ENCODE measurements at regions not wholly inside any gene's neighbourhood (a gene's known extent, or its start where the extent isn't known, plus 50 kb on each side); places are given as distances from the start of the nearest gene placed in this dataset.

- Histone ChIP-seq H4K20me1 (ENCODE audit: control insufficient read depth, extremely low read depth, insufficient read depth, low read length) (no peaks in the 10 kb centered on the region), H3K79me2 (ENCODE audit: control insufficient read depth, insufficient read depth, low read length) (no peaks in the 10 kb centered on the region), H3K9ac (ENCODE audit: insufficient read depth, low read length) (no peak overlapping the region), H3K4me2 (ENCODE audit: extremely low read depth, insufficient read depth, low read length) (no peak overlapping the region), H3K9me3 (ENCODE audit: control insufficient read depth, insufficient read depth, low read depth, low read length) (no peaks in the 10 kb centered on the region), H3K27ac (ENCODE audit: insufficient read depth, low read length) (no peak overlapping the region), H2AFZ (ENCODE audit: low read length) (no peak overlapping the region), H3K36me3 (ENCODE audit: control insufficient read depth, insufficient read depth, low read length) (no peaks in the 10 kb centered on the region), H3K4me3 (replicated peaks in 1 of 4; ENCODE audit: control extremely low read depth in 1 of 4, insufficient read depth in 1 of 4, low read depth in 3 of 4, low read length in 4 of 4) (no peak overlapping the region), H3K27me3 (ENCODE audit: control insufficient read depth, insufficient read depth, low read length) (no peaks in the 10 kb centered on the region), H3K4me1 (ENCODE audit: control insufficient read depth, extremely low read depth, insufficient read depth, low read length) (no peaks in the 10 kb centered on the region)
- TF ChIP-seq EZH2 (IDR thresholded peaks at IDR 0.05; ENCODE audit: low read length, missing control alignments), result no peak
- TF ChIP-seq CTCF (conservative IDR thresholded peaks at IDR 0.05 in 1 of 2, IDR thresholded peaks at IDR 0.05 in 1 of 2; ENCODE audit: low read depth in 1 of 2, low read length in 2 of 2), result no peak
- DNase-seq (ENCODE audit: low read depth in 2 of 2), result peak in 1 of 2 donors; percentile 69
These were observed 199.4 kb downstream of the IRS1 start for GRCh38 chr2:226600184-226600583.

GRCh38 chr2:226589043-226589442, 210.6 kb downstream of the IRS1 start:
- Histone ChIP-seq H3K4me1 (ENCODE audit: control insufficient read depth, extremely low read depth, insufficient read depth, low read length) (peaks cover 2% of the 10 kb centered on the region), H3K9me3 (ENCODE audit: control insufficient read depth, insufficient read depth, low read depth, low read length) (no peaks in the 10 kb centered on the region), H3K79me2 (ENCODE audit: control insufficient read depth, insufficient read depth, low read length) (no peaks in the 10 kb centered on the region), H3K36me3 (ENCODE audit: control insufficient read depth, insufficient read depth, low read length) (no peaks in the 10 kb centered on the region), H2AFZ (ENCODE audit: low read length) (no peak overlapping the region), H3K27ac (ENCODE audit: insufficient read depth, low read length) (no peak overlapping the region), H3K4me3 (replicated peaks in 1 of 4; ENCODE audit: control extremely low read depth in 1 of 4, insufficient read depth in 1 of 4, low read depth in 3 of 4, low read length in 4 of 4) (no peak overlapping the region), H3K9ac (ENCODE audit: insufficient read depth, low read length) (no peak overlapping the region), H3K4me2 (ENCODE audit: extremely low read depth, insufficient read depth, low read length) (no peak overlapping the region), H3K27me3 (ENCODE audit: control insufficient read depth, insufficient read depth, low read length) (no peaks in the 10 kb centered on the region), H4K20me1 (ENCODE audit: control insufficient read depth, extremely low read depth, insufficient read depth, low read length) (no peaks in the 10 kb centered on the region)
- no peak for DNase-seq (ENCODE audit: low read depth in 2 of 2)
- TF ChIP-seq EZH2 (IDR thresholded peaks at IDR 0.05; ENCODE audit: low read length, missing control alignments), result no peak
- no peak for TF ChIP-seq CTCF (conservative IDR thresholded peaks at IDR 0.05 in 1 of 2, IDR thresholded peaks at IDR 0.05 in 1 of 2; ENCODE audit: low read depth in 1 of 2, low read length in 2 of 2)

- Histone ChIP-seq H3K9ac (ENCODE audit: insufficient read depth, low read length) (no peak overlapping the region), H3K27ac (ENCODE audit: insufficient read depth, low read length) (no peak overlapping the region), H4K20me1 (ENCODE audit: control insufficient read depth, extremely low read depth, insufficient read depth, low read length) (no peaks in the 10 kb centered on the region), H3K4me1 (ENCODE audit: control insufficient read depth, extremely low read depth, insufficient read depth, low read length) (peaks cover 9% of the 10 kb centered on the region), H3K27me3 (ENCODE audit: control insufficient read depth, insufficient read depth, low read length) (no peaks in the 10 kb centered on the region), H3K4me3 (replicated peaks in 1 of 4; ENCODE audit: control extremely low read depth in 1 of 4, insufficient read depth in 1 of 4, low read depth in 3 of 4, low read length in 4 of 4) (no peak overlapping the region), H2AFZ (ENCODE audit: low read length) (no peak overlapping the region), H3K36me3 (ENCODE audit: control insufficient read depth, insufficient read depth, low read length) (no peaks in the 10 kb centered on the region), H3K4me2 (ENCODE audit: extremely low read depth, insufficient read depth, low read length) (no peak overlapping the region), H3K79me2 (ENCODE audit: control insufficient read depth, insufficient read depth, low read length) (no peaks in the 10 kb centered on the region), H3K9me3 (ENCODE audit: control insufficient read depth, insufficient read depth, low read depth, low read length) (no peaks in the 10 kb centered on the region)
- no peak for DNase-seq (ENCODE audit: low read depth in 2 of 2)
- no peak for TF ChIP-seq EZH2 (IDR thresholded peaks at IDR 0.05; ENCODE audit: low read length, missing control alignments)
- no peak for TF ChIP-seq CTCF (conservative IDR thresholded peaks at IDR 0.05 in 1 of 2, IDR thresholded peaks at IDR 0.05 in 1 of 2; ENCODE audit: low read depth in 1 of 2, low read length in 2 of 2)
These were observed 214.5 kb downstream of the IRS1 start for GRCh38 chr2:226585130-226585561.
